Neuronal stem cell (in vitro differentiated cells): ENCODE measurements at regions not wholly inside any gene's neighbourhood (a gene's known extent, or its start where the extent isn't known, plus 50 kb on each side); places are given as distances from the start of the nearest gene placed in this dataset.
"Not testable (repeated sequence)": the region's sequence is repeated elsewhere in the genome, so short reads cannot be mapped to it uniquely, and the experiment has no call there.

Experiments used
- DNase-seq: peaks from one replicate; pipeline ENCODE4 v3.0.0-alpha.2; 2013; ENCODE audit warnings: low spot score
- H2AFZ ChIP-seq: one replicate; pipeline ENCODE4 v1.6.1; 2013; ENCODE audit warnings: mild to moderate bottlenecking, low read length, inconsistent platforms
- H2AK5ac ChIP-seq: 2 replicates; pipeline ENCODE4 v1.6.1; 2013; ENCODE audit warnings: low read depth, mild to moderate bottlenecking, inconsistent platforms, low read length, moderate library complexity, mixed read lengths
- H2BK120ac ChIP-seq: 2 replicates; pipeline ENCODE4 v1.6.1; 2013; ENCODE audit warnings: low read depth, mild to moderate bottlenecking, inconsistent platforms, low read length, moderate library complexity, mixed read lengths
- H2BK12ac ChIP-seq: one replicate; pipeline ENCODE4 v1.6.1; 2013; ENCODE audit warnings: low read length, inconsistent platforms
- H2BK15ac ChIP-seq: 2 replicates; pipeline ENCODE4 v1.6.1; 2013; ENCODE audit warnings: mild to moderate bottlenecking, low read length, inconsistent platforms, mixed read lengths
- H2BK5ac ChIP-seq: one replicate; pipeline ENCODE4 v1.6.1; 2013; ENCODE audit warnings: inconsistent platforms, mild to moderate bottlenecking, low read length, moderate library complexity
- H3K14ac ChIP-seq: one replicate; pipeline ENCODE4 v1.6.1; 2013; ENCODE audit warnings: low read length, inconsistent platforms
- H3K18ac ChIP-seq: 2 replicates; pipeline ENCODE4 v1.6.1; 2013; ENCODE audit warnings: low read length, inconsistent platforms
- H3K23ac ChIP-seq: 2 replicates; pipeline ENCODE4 v1.6.1; 2013; ENCODE audit warnings: low read depth, mild to moderate bottlenecking, mixed read lengths, low read length, inconsistent platforms; ENCODE audit not compliant: poor library complexity
- H3K27ac ChIP-seq: replicated peaks from 3 replicates; pipeline ENCODE4 v1.5.1; 2013; ENCODE audit warnings: low read length, inconsistent platforms
- H3K27me3 ChIP-seq, 3 experiments: 2 replicates each; pipeline ENCODE4 v1.6.1; 2013; ENCODE audit warnings: low read length in 3 of 3, mild to moderate bottlenecking in 2 of 3, inconsistent platforms in 1 of 3, low read depth in 1 of 3, mixed read lengths in 1 of 3, moderate library complexity in 1 of 3; ENCODE audit not compliant: control insufficient read depth in 3 of 3, insufficient read depth in 3 of 3
- H3K36me3 ChIP-seq, 2 donors: replicated peaks in 1 of 2; 2 replicates each; pipeline ENCODE4 v1.6.1; 2013; ENCODE audit warnings: low read length in 2 of 2; ENCODE audit not compliant: control insufficient read depth in 2 of 2, insufficient read depth in 2 of 2
- H3K4ac ChIP-seq: 2 replicates; pipeline ENCODE4 v1.6.1; 2013; ENCODE audit warnings: inconsistent platforms, mild to moderate bottlenecking, low read length, moderate library complexity
- H3K4me1 ChIP-seq, 2 donors: 1 replicate in 1 of 2; 2 replicates in 1 of 2; pipeline ENCODE4 v1.6.1; 2013; ENCODE audit warnings: low read length in 2 of 2, low read depth in 1 of 2; ENCODE audit not compliant: control insufficient read depth in 2 of 2, insufficient read depth in 1 of 2
- H3K4me2 ChIP-seq: one replicate; pipeline ENCODE4 v1.6.1; 2013; ENCODE audit warnings: mild to moderate bottlenecking, low read length, inconsistent platforms; ENCODE audit not compliant: insufficient read depth, poor library complexity, severe bottlenecking
- H3K4me3 ChIP-seq, 2 donors: 2 replicates each; pipeline ENCODE4 v1.5.1; 2013; ENCODE audit warnings: low read length in 2 of 2, mild to moderate bottlenecking in 2 of 2, inconsistent platforms in 1 of 2, moderate library complexity in 1 of 2
- H3K79me1 ChIP-seq: one replicate; pipeline ENCODE4 v1.6.1; 2013; ENCODE audit warnings: low read depth, mild to moderate bottlenecking, inconsistent platforms, low read length, moderate library complexity
- H3K9ac ChIP-seq: one replicate; pipeline ENCODE4 v1.6.1; 2013; ENCODE audit warnings: mild to moderate bottlenecking, low read depth, low read length, inconsistent platforms; ENCODE audit not compliant: poor library complexity
- H3K9me3 ChIP-seq, 2 donors: replicated peaks in 1 of 2; 2 replicates each; pipeline versions ENCODE3 to v1.6.1; 2013; ENCODE audit warnings: low read length in 2 of 2, mild to moderate bottlenecking in 2 of 2, inconsistent platforms in 1 of 2, low read depth in 1 of 2, mixed read lengths in 1 of 2, moderate library complexity in 1 of 2; ENCODE audit not compliant: control insufficient read depth in 2 of 2, insufficient read depth in 1 of 2
- H4K8ac ChIP-seq: one replicate; pipeline ENCODE4 v1.6.1; 2013; ENCODE audit warnings: low read depth, mild to moderate bottlenecking, inconsistent platforms, low read length, moderate library complexity
- H4K91ac ChIP-seq: one replicate; pipeline ENCODE4 v1.6.1; 2013; ENCODE audit warnings: low read length, low read depth, mild to moderate bottlenecking, inconsistent platforms; ENCODE audit not compliant: poor library complexity
- WGBS, 2 donors: extraction: QIAGEN DNeasy Blood & Tissue Kit; methylation state at CpG; one replicate each; pipeline ENCODE4 v1.1.7; 2013; ENCODE audit warnings: missing lambda C conversion rate in 2 of 2, mixed read lengths in 1 of 2; ENCODE audit not compliant: insufficient read length in 2 of 2, insufficient replicate concordance in 1 of 2; ENCODE audit errors: extremely low coverage in 2 of 2; 5-methylcytosine and 5-hydroxymethylcytosine counted together

GRCh38 chr13:85140192-85140591, 659.0 kb downstream of the SLITRK6 start:
- no peak overlapping the region for H3K4me2 ChIP-seq
- H3K36me3 ChIP-seq = no peaks in the 10 kb centered on the region
- no peaks in the 10 kb centered on the region for H3K4me1 ChIP-seq
- no peaks in the 10 kb centered on the region for H3K79me1 ChIP-seq
- no peak overlapping the region for H2BK12ac ChIP-seq
- H3K18ac ChIP-seq = no peak overlapping the region
- H3K27me3 ChIP-seq = no peaks in the 10 kb centered on the region
- H4K91ac ChIP-seq = no peak overlapping the region
- H3K9me3 ChIP-seq = no peaks in the 10 kb centered on the region
- no peak overlapping the region for H2BK15ac ChIP-seq
- no peak overlapping the region for H2AK5ac ChIP-seq
- no peak overlapping the region for H3K27ac ChIP-seq
- no peak overlapping the region for H3K14ac ChIP-seq
- no peak for DNase-seq
- no peak overlapping the region for H2AFZ ChIP-seq
- no peak overlapping the region for H3K4me3 ChIP-seq
- H4K8ac ChIP-seq = no peak overlapping the region
- H2BK5ac ChIP-seq = no peak overlapping the region
- H3K23ac ChIP-seq = no peak overlapping the region
- H3K9ac ChIP-seq = no peak overlapping the region
- no peak overlapping the region for H3K4ac ChIP-seq
- WGBS, 2 donors = no CpG with 5 or more reads among the region's 1 CpG
- no peak overlapping the region for H2BK120ac ChIP-seq

GRCh38 chr13:85137516-85137915, 661.7 kb downstream of the SLITRK6 start:
- Histone ChIP-seq H2BK12ac (no peak overlapping the region), H3K4ac (no peak overlapping the region), H3K4me3 (no peak overlapping the region), H3K9me3 (no peaks in the 10 kb centered on the region), H4K91ac (no peak overlapping the region), H3K79me1 (no peaks in the 10 kb centered on the region), H3K9ac (no peak overlapping the region), H2BK15ac (no peak overlapping the region), H2BK120ac (no peak overlapping the region), H3K4me2 (no peak overlapping the region), H3K18ac (no peak overlapping the region), H2AK5ac (no peak overlapping the region), H2BK5ac (no peak overlapping the region), H3K23ac (no peak overlapping the region), H4K8ac (no peak overlapping the region), H2AFZ (no peak overlapping the region), H3K14ac (no peak overlapping the region), H3K4me1 (no peaks in the 10 kb centered on the region), H3K27me3 (no peaks in the 10 kb centered on the region), H3K27ac (no peak overlapping the region), H3K36me3 (no peaks in the 10 kb centered on the region)
- no CpG with 5 or more reads among the region's 1 CpG for WGBS, 2 donors
- DNase-seq = no peak

- no peak overlapping the region for H3K4me2 ChIP-seq
- H3K23ac ChIP-seq = no peak overlapping the region
- no peaks in the 10 kb centered on the region for H3K4me1 ChIP-seq
- no peak overlapping the region for H2BK12ac ChIP-seq
- no peak overlapping the region for H3K9ac ChIP-seq
- no peak overlapping the region for H4K91ac ChIP-seq
- H3K4ac ChIP-seq = no peak overlapping the region
- DNase-seq = no peak
- H3K27me3 ChIP-seq = no peaks in the 10 kb centered on the region
- H2BK15ac ChIP-seq = no peak overlapping the region
- no CpG with 5 or more reads among the region's 6 CpGs for WGBS, 2 donors
- no peaks in the 10 kb centered on the region for H3K36me3 ChIP-seq
- no peak overlapping the region for H2BK5ac ChIP-seq
- no peaks in the 10 kb centered on the region for H3K79me1 ChIP-seq
- H3K9me3 ChIP-seq = no peaks in the 10 kb centered on the region
- H2BK120ac ChIP-seq = no peak overlapping the region
- H3K14ac ChIP-seq = no peak overlapping the region
- H4K8ac ChIP-seq = no peak overlapping the region
- H2AK5ac ChIP-seq = no peak overlapping the region
- no peak overlapping the region for H2AFZ ChIP-seq
- no peak overlapping the region for H3K27ac ChIP-seq
- H3K18ac ChIP-seq = no peak overlapping the region
- no peak overlapping the region for H3K4me3 ChIP-seq
Measured at GRCh38 chr13:85132986-85133385, 666.2 kb downstream of the SLITRK6 start.

GRCh38 chr13:85123501-85123900, 675.7 kb downstream of the SLITRK6 start:
- H3K18ac ChIP-seq, H3K27me3 ChIP-seq, H3K4me2 ChIP-seq, H2BK5ac ChIP-seq, H3K36me3 ChIP-seq, H3K14ac ChIP-seq, H2BK15ac ChIP-seq, H3K9me3 ChIP-seq, H3K4me3 ChIP-seq, H3K4ac ChIP-seq, H3K23ac ChIP-seq, DNase-seq, H4K8ac ChIP-seq, H2AK5ac ChIP-seq, H3K9ac ChIP-seq, H4K91ac ChIP-seq, H2BK12ac ChIP-seq, H3K4me1 ChIP-seq, H2BK120ac ChIP-seq, H3K27ac ChIP-seq, H3K79me1 ChIP-seq: not testable (repeated sequence)
- H2AFZ ChIP-seq = peak overlapping the region; percentile 17
- no CpG with 5 or more reads among the region's 14 CpGs for WGBS, 2 donors
